ENCODE measurements at regions not wholly inside any gene's neighbourhood (a gene's known extent, or its start where the extent isn't known, plus 50 kb on each side); places are given as distances from the start of the nearest gene placed in this dataset.

DNA sequence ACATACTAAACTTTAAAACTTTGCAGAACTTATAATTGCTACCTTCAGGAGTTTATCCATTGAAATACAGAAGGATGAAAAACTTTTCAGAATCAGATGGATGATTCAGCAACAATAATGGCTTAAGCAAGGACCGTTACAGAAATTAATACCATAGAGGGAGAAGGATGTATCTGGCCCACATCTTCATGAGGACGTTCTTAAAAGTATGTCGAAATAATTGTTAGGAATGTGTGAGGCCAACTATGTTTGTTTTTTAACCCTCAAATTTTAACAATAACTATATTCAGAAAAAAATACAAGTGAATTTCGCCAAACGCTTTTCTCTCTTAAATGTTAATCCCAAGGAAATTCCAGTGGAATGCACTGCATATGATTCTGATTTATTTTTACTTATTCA, 105.2 kb upstream of the EPHA3 start:
- ChIA-PET CTCF (no interaction called here), POLR2A (no interaction called here)
- H3K4me3 ChIP-seq (ENCODE audit: low read depth in 2 of 2, low read length in 1 of 2) = no peak overlapping the region
- H3K9me3 ChIP-seq = no peaks in the 10 kb centered on the region
- H3K36me3 ChIP-seq (replicated peaks in 1 of 2; ENCODE audit: control insufficient read depth in 1 of 2, insufficient read depth in 2 of 2, low read length in 1 of 2) = no peaks in the 10 kb centered on the region
- H4K20me1 ChIP-seq (ENCODE audit: insufficient read depth) = no peaks in the 10 kb centered on the region
- no peak for DNase-seq
- H3K9ac ChIP-seq = no peak overlapping the region
- no peaks in the 10 kb centered on the region for H3K9me2 ChIP-seq
- H3F3A ChIP-seq (replicated peaks; ENCODE audit: insufficient read depth) = no peaks in the 10 kb centered on the region
- no peak overlapping the region for H2AFZ ChIP-seq (ENCODE audit: low read depth)
- no peaks in the 10 kb centered on the region for H3K79me2 ChIP-seq (ENCODE audit: insufficient read depth)
- WGBS (ENCODE audit: low lambda C conversion rate) = 0% methylated on average over 5 of the region's 5 CpGs
- H3K27me3 ChIP-seq (ENCODE audit: insufficient read depth) = no peaks in the 10 kb centered on the region
- no peak overlapping the region for H3K4me2 ChIP-seq
- no peak overlapping the region for H3K27ac ChIP-seq (ENCODE audit: low read depth in 2 of 2, low read length in 1 of 2)
- TF ChIP-seq, protein P1, sequence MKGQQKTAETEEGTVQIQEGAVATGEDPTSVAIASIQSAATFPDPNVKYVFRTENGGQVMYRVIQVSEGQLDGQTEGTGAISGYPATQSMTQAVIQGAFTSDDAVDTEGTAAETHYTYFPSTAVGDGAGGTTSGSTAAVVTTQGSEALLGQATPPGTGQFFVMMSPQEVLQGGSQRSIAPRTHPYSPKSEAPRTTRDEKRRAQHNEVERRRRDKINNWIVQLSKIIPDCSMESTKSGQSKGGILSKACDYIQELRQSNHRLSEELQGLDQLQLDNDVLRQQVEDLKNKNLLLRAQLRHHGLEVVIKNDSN (IDR thresholded peaks at IDR 0.05; ENCODE audit: borderline replicate concordance, low read depth) = no peak
- TF ChIP-seq MEF2A (IDR thresholded peaks at IDR 0.05; ENCODE audit: borderline replicate concordance, low read depth) (no peak), CHD2 (IDR thresholded peaks at IDR 0.05; ENCODE audit: low read length, partially characterized antibody) (no peak), NFIC (IDR thresholded peaks at IDR 0.05; ENCODE audit: borderline replicate concordance) (no peak), FOXM1 (IDR thresholded peaks at IDR 0.05; ENCODE audit: low read depth) (no peak), POLR2AphosphoS5 (IDR thresholded peaks at IDR 0.05; ENCODE audit: low read depth, low read length) (no peak)
- H3K4me1 ChIP-seq (ENCODE audit: control insufficient read depth in 1 of 2, insufficient read depth in 2 of 2, low read depth in 1 of 2, low read length in 1 of 2) = no peaks in the 10 kb centered on the region

DNA sequence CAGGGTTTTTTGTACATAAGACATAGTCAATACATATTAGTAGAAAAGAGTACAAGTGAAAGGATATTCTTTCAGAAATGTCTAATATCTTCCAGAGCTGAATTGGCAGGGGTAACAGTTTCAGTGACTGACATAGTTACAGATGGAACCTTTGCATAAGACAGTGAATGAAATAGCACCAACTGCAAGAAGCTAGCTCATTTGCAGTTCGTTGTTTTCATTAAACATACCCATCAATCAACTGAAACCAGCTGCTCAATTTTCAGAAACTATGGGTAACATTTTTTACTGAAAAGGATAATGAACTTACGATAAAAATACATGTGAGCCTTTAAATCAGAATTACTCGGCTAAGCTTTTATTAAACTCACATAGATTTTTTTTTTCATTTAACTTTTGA, 93.9 kb upstream of the EPHA3 start:
- CTCF ChIA-PET = no interaction called here
- Histone ChIP-seq H3K27ac (ENCODE audit: low read depth in 2 of 2, low read length in 1 of 2) (no peak overlapping the region), H3K9ac (no peak overlapping the region), H4K20me1 (ENCODE audit: insufficient read depth) (no peaks in the 10 kb centered on the region), H3K9me3 (no peaks in the 10 kb centered on the region), H3K79me2 (ENCODE audit: insufficient read depth) (no peaks in the 10 kb centered on the region), H3K36me3 (replicated peaks in 1 of 2; ENCODE audit: control insufficient read depth in 1 of 2, insufficient read depth in 2 of 2, low read length in 1 of 2) (no peaks in the 10 kb centered on the region), H3K4me2 (no peak overlapping the region), H3K27me3 (ENCODE audit: insufficient read depth) (no peaks in the 10 kb centered on the region), H3K4me1 (ENCODE audit: control insufficient read depth in 1 of 2, insufficient read depth in 2 of 2, low read depth in 1 of 2, low read length in 1 of 2) (no peaks in the 10 kb centered on the region), H3K9me2 (no peaks in the 10 kb centered on the region), H3F3A (replicated peaks; ENCODE audit: insufficient read depth) (no peaks in the 10 kb centered on the region), H3K4me3 (ENCODE audit: low read depth in 2 of 2, low read length in 1 of 2) (no peak overlapping the region), H2AFZ (ENCODE audit: low read depth) (no peak overlapping the region)
- DNase-seq = no peak
- 0% methylated on average over 3 of the region's 3 CpGs for WGBS (ENCODE audit: low lambda C conversion rate)
- TF ChIP-seq, protein P2, sequence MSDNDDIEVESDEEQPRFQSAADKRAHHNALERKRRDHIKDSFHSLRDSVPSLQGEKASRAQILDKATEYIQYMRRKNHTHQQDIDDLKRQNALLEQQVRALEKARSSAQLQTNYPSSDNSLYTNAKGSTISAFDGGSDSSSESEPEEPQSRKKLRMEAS (IDR thresholded peaks at IDR 0.05; ENCODE audit: low read depth) = no peak
- TF ChIP-seq FOSL2 (IDR thresholded peaks at IDR 0.05; ENCODE audit: borderline replicate concordance, low read depth) = no peak
- TF ChIP-seq EZH2phosphoT487 (IDR thresholded peaks at IDR 0.05; ENCODE audit: borderline replicate concordance, low read depth) = no peak
- POLR2A ChIA-PET = no interaction called here

DNA sequence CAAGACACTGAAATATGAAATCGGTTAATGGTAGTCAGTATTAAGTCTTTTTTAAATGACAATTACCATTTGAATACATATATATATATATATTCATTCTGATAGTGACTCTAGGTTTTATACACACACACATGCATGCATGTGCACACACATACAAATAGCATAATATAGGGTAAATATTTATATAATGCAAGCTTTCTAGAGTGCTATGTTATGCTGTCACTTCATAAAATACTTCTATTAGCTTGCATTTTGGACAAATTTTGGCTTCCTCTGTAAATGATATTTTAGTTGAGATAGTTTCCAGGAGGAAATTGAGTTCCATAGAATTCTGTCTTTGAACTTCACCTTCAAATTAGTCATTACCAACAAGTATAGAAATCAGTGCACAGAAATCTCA, 89.9 kb upstream of the EPHA3 start:
- Histone ChIP-seq H3K79me2 (ENCODE audit: insufficient read depth) (no peaks in the 10 kb centered on the region), H3K27ac (ENCODE audit: low read depth in 2 of 2, low read length in 1 of 2) (no peak overlapping the region), H3K4me2 (no peak overlapping the region), H3K9me3 (no peaks in the 10 kb centered on the region), H3F3A (replicated peaks; ENCODE audit: insufficient read depth) (no peaks in the 10 kb centered on the region), H3K9me2 (no peaks in the 10 kb centered on the region), H3K36me3 (replicated peaks in 1 of 2; ENCODE audit: control insufficient read depth in 1 of 2, insufficient read depth in 2 of 2, low read length in 1 of 2) (no peaks in the 10 kb centered on the region), H3K4me1 (ENCODE audit: control insufficient read depth in 1 of 2, insufficient read depth in 2 of 2, low read depth in 1 of 2, low read length in 1 of 2) (peaks cover 0 to 4% of the 10 kb centered on the region in 2 experiments; a peak in 1 of 4 replicates), H3K9ac (no peak overlapping the region), H2AFZ (ENCODE audit: low read depth) (no peak overlapping the region), H3K27me3 (ENCODE audit: insufficient read depth) (no peaks in the 10 kb centered on the region), H4K20me1 (ENCODE audit: insufficient read depth) (peaks cover 3% of the 10 kb centered on the region; the same call in 1 of the 2 replicates), H3K4me3 (ENCODE audit: low read depth in 2 of 2, low read length in 1 of 2) (no peak overlapping the region)
- WGBS (ENCODE audit: low lambda C conversion rate) = 0% methylated on average over 1 of the region's 1 CpG
- no peak for DNase-seq
- ChIA-PET POLR2A (no interaction called here), CTCF (no interaction called here)
- no peak for TF ChIP-seq GABPA (IDR thresholded peaks at IDR 0.05; ENCODE audit: low read depth)
- no peak for TF ChIP-seq ELF1 (IDR thresholded peaks at IDR 0.05)
- TF ChIP-seq, protein P3, sequence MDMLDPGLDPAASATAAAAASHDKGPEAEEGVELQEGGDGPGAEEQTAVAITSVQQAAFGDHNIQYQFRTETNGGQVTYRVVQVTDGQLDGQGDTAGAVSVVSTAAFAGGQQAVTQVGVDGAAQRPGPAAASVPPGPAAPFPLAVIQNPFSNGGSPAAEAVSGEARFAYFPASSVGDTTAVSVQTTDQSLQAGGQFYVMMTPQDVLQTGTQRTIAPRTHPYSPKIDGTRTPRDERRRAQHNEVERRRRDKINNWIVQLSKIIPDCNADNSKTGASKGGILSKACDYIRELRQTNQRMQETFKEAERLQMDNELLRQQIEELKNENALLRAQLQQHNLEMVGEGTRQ (IDR thresholded peaks at IDR 0.05; ENCODE audit: borderline replicate concordance, low read depth, low read length) = no peak
- TF ChIP-seq, protein P4, sequence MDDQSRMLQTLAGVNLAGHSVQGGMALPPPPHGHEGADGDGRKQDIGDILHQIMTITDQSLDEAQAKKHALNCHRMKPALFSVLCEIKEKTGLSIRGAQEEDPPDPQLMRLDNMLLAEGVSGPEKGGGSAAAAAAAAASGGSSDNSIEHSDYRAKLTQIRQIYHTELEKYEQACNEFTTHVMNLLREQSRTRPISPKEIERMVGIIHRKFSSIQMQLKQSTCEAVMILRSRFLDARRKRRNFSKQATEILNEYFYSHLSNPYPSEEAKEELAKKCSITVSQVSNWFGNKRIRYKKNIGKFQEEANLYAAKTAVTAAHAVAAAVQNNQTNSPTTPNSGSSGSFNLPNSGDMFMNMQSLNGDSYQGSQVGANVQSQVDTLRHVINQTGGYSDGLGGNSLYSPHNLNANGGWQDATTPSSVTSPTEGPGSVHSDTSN (IDR thresholded peaks at IDR 0.05) = no peak
- TF ChIP-seq NFIC (IDR thresholded peaks at IDR 0.05; ENCODE audit: borderline replicate concordance) = no peak
- no peak for TF ChIP-seq EP300 (IDR thresholded peaks at IDR 0.05; ENCODE audit: borderline replicate concordance in 1 of 2, low read depth in 1 of 2, low read length in 1 of 2)
- TF ChIP-seq TEAD4 (IDR thresholded peaks at IDR 0.05; ENCODE audit: borderline replicate concordance, insufficient read depth) = no peak
- no peak for TF ChIP-seq MXI1 (IDR thresholded peaks at IDR 0.05; ENCODE audit: low read depth, low read length)
- no peak for TF ChIP-seq SIN3A (IDR thresholded peaks at IDR 0.05; ENCODE audit: borderline replicate concordance, low read depth, low read length)
- TF ChIP-seq MEF2A (IDR thresholded peaks at IDR 0.05; ENCODE audit: borderline replicate concordance, low read depth) = no peak
- TF ChIP-seq TAF1 (IDR thresholded peaks at IDR 0.05; ENCODE audit: borderline replicate concordance, low read depth, low read length) = no peak
- TF ChIP-seq, protein P2 (IDR thresholded peaks at IDR 0.05; ENCODE audit: low read depth) = no peak
- TF ChIP-seq POLR2AphosphoS5 (IDR thresholded peaks at IDR 0.05; ENCODE audit: low read depth, low read length) = no peak
- no peak for TF ChIP-seq RAD21 (IDR thresholded peaks at IDR 0.05; ENCODE audit: low read length)
- TF ChIP-seq, protein P1 (IDR thresholded peaks at IDR 0.05; ENCODE audit: borderline replicate concordance, low read depth) = no peak
